Liver (tissue), 3 donors: ENCODE measurements at regions not wholly inside any gene's neighbourhood (a gene's known extent, or its start where the extent isn't known, plus 50 kb on each side); places are given as distances from the start of the nearest gene placed in this dataset.

Experiments
- EGR1 ChIP-seq, 2 donors: IDR thresholded peaks; 2 replicates each; pipeline ENCODE4 v1.6.1; 2016 to 2018; ENCODE audit warnings: antibody characterized with exemption in 2 of 2, low read depth in 2 of 2
- GABPA ChIP-seq, 2 donors: IDR thresholded peaks in 1 of 2; conservative IDR thresholded peaks in 1 of 2; 2 replicates each; pipeline ENCODE4 v1.6.1; 2016; ENCODE audit warnings: antibody characterized with exemption in 2 of 2, mild to moderate bottlenecking in 1 of 2, moderate library complexity in 1 of 2
- HNF4A ChIP-seq, 2 donors: conservative IDR thresholded peaks; 2 replicates each; pipeline ENCODE4 v1.6.1; 2016; ENCODE audit warnings: antibody characterized with exemption in 2 of 2, mild to moderate bottlenecking in 2 of 2
- REST ChIP-seq: IDR thresholded peaks from 2 replicates; pipeline ENCODE4 v1.6.1; 2016; ENCODE audit warnings: antibody characterized with exemption, mild to moderate bottlenecking
- SP1 ChIP-seq: IDR thresholded peaks from 2 replicates; pipeline ENCODE4 v1.6.1; 2018; ENCODE audit warnings: antibody characterized with exemption, mild to moderate bottlenecking
- TAF1 ChIP-seq: conservative IDR thresholded peaks from 2 replicates; pipeline ENCODE4 v1.6.1; 2016; ENCODE audit warnings: antibody characterized with exemption, mild to moderate bottlenecking
- YY1 ChIP-seq: IDR thresholded peaks from 2 replicates; pipeline ENCODE4 v1.6.1; 2016; ENCODE audit warnings: antibody characterized with exemption, mild to moderate bottlenecking
- TF ChIP-seq, protein P1 (sequence below): fragments of 150-350 bp; IDR thresholded peaks from 2 replicates; pipeline ENCODE4 v1.5.1; 2017; ENCODE audit warnings: improper control_type of control experiment, low read depth, low read length; ENCODE audit not compliant: missing input control
- TF ChIP-seq, protein P2 (sequence below): IDR thresholded peaks from 2 replicates; pipeline ENCODE4 v1.6.1; 2016; ENCODE audit warnings: antibody characterized with exemption
- donor health status: healthy.
- donor health status: healthy.

- TF ChIP-seq REST (no peak), HNF4A (conservative IDR thresholded peaks at IDR 0.05) (no peak), GABPA (IDR thresholded peaks at IDR 0.05 in 1 of 2, conservative IDR thresholded peaks at IDR 0.05 in 1 of 2) (no peak), EGR1 (IDR thresholded peaks at IDR 0.05; ENCODE audit: low read depth in 2 of 2) (no peak), YY1 (no peak), SP1 (no peak), TAF1 (no peak)
- TF ChIP-seq, protein P1, sequence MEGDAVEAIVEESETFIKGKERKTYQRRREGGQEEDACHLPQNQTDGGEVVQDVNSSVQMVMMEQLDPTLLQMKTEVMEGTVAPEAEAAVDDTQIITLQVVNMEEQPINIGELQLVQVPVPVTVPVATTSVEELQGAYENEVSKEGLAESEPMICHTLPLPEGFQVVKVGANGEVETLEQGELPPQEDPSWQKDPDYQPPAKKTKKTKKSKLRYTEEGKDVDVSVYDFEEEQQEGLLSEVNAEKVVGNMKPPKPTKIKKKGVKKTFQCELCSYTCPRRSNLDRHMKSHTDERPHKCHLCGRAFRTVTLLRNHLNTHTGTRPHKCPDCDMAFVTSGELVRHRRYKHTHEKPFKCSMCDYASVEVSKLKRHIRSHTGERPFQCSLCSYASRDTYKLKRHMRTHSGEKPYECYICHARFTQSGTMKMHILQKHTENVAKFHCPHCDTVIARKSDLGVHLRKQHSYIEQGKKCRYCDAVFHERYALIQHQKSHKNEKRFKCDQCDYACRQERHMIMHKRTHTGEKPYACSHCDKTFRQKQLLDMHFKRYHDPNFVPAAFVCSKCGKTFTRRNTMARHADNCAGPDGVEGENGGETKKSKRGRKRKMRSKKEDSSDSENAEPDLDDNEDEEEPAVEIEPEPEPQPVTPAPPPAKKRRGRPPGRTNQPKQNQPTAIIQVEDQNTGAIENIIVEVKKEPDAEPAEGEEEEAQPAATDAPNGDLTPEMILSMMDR: no peak
- TF ChIP-seq, protein P2, sequence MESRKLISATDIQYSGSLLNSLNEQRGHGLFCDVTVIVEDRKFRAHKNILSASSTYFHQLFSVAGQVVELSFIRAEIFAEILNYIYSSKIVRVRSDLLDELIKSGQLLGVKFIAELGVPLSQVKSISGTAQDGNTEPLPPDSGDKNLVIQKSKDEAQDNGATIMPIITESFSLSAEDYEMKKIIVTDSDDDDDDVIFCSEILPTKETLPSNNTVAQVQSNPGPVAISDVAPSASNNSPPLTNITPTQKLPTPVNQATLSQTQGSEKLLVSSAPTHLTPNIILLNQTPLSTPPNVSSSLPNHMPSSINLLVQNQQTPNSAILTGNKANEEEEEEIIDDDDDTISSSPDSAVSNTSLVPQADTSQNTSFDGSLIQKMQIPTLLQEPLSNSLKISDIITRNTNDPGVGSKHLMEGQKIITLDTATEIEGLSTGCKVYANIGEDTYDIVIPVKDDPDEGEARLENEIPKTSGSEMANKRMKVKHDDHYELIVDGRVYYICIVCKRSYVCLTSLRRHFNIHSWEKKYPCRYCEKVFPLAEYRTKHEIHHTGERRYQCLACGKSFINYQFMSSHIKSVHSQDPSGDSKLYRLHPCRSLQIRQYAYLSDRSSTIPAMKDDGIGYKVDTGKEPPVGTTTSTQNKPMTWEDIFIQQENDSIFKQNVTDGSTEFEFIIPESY: no peak
These were observed 242.4 kb downstream of the BARHL2 start for GRCh38 chr1:90474731-90475130.
